Activated T-cell treated with anti-CD3 and anti-CD28 coated beads, Interleukin-2, amount 50 U/mL, for 4 hours (primary cell): ENCODE measurements at regions not wholly inside any gene's neighbourhood (a gene's known extent, or its start where the extent isn't known, plus 50 kb on each side); places are given as distances from the start of the nearest gene placed in this dataset.

Source experiments
- ATAC-seq, 2 donors: fragments of 200-7000 bp; cut with Tn5 transposase; one replicate each; pipeline ENCODE4 v1.10.0; 2021
- DNase-seq: peaks from one replicate; pipeline ENCODE4 v3.0.0-alpha.2; 2020
- H3K27me3 Mint-ChIP-seq: one replicate; pipeline ENCODE4 v1.8.0; 2021; ENCODE audit warnings: low read depth, mixed read lengths
- H3K36me3 Mint-ChIP-seq: one replicate; pipeline ENCODE4 v1.8.0; 2022; ENCODE audit warnings: mixed read lengths; ENCODE audit not compliant: insufficient read depth
- H3K4me1 Mint-ChIP-seq: one replicate; pipeline ENCODE4 v1.8.0; 2021; ENCODE audit warnings: low read depth, mixed read lengths
- H3K4me3 Mint-ChIP-seq: one replicate; pipeline ENCODE4 v1.8.0; 2021; ENCODE audit warnings: mild to moderate bottlenecking, moderate library complexity, mixed read lengths
- H3K9me3 Mint-ChIP-seq: one replicate; pipeline ENCODE4 v1.8.0; 2021; ENCODE audit warnings: mixed read lengths

GRCh38 chr20:52727740-52728456 is 244.3 kb upstream of the TSHZ2 start:
- H3K4me3 Mint-ChIP-seq = no peak overlapping the region

GRCh38 chr20:52724541-52724940 is 247.6 kb upstream of the TSHZ2 start:
- Mint-ChIP-seq H3K27me3 (no peaks in the 10 kb centered on the region), H3K4me3 (no peak overlapping the region), H3K36me3 (no peaks in the 10 kb centered on the region), H3K4me1 (no peaks in the 10 kb centered on the region), H3K9me3 (no peaks in the 10 kb centered on the region)
- no peak for DNase-seq
- no peak for ATAC-seq

More at GRCh38 chr20:52727740-52728456, 244.3 kb upstream of the TSHZ2 start:
- Mint-ChIP-seq H3K36me3 (no peaks in the 10 kb centered on the region), H3K9me3 (peaks cover 5% of the 10 kb centered on the region), H3K27me3 (no peaks in the 10 kb centered on the region), H3K4me1 (no peaks in the 10 kb centered on the region)
- DNase-seq = no peak
- no peak for ATAC-seq

GRCh38 chr20:52722926-52723688 is 249.1 kb upstream of the TSHZ2 start:
- no peak overlapping the region for H3K4me3 Mint-ChIP-seq
- no peaks in the 10 kb centered on the region for H3K27me3 Mint-ChIP-seq
- no peaks in the 10 kb centered on the region for H3K36me3 Mint-ChIP-seq
- no peaks in the 10 kb centered on the region for H3K4me1 Mint-ChIP-seq
- ATAC-seq = no peak
- no peak for DNase-seq
- no peaks in the 10 kb centered on the region for H3K9me3 Mint-ChIP-seq

GRCh38 chr20:52708137-52708536 is 264.0 kb upstream of the TSHZ2 start:
- H3K4me3 Mint-ChIP-seq = no peak overlapping the region
- H3K36me3 Mint-ChIP-seq = no peaks in the 10 kb centered on the region
- no peaks in the 10 kb centered on the region for H3K9me3 Mint-ChIP-seq
- H3K4me1 Mint-ChIP-seq = no peaks in the 10 kb centered on the region
- H3K27me3 Mint-ChIP-seq = no peaks in the 10 kb centered on the region
- DNase-seq = no peak
- no peak for ATAC-seq

GRCh38 chr20:52704553-52704952 is 267.6 kb upstream of the TSHZ2 start:
- H3K9me3 Mint-ChIP-seq = no peaks in the 10 kb centered on the region
- no peaks in the 10 kb centered on the region for H3K4me1 Mint-ChIP-seq
- no peak for DNase-seq
- ATAC-seq = no peak
- no peaks in the 10 kb centered on the region for H3K36me3 Mint-ChIP-seq
- H3K27me3 Mint-ChIP-seq = no peaks in the 10 kb centered on the region
- H3K4me3 Mint-ChIP-seq = no peak overlapping the region

GRCh38 chr20:52688345-52688744 is 283.8 kb upstream of the TSHZ2 start:
- Mint-ChIP-seq H3K36me3 (no peaks in the 10 kb centered on the region), H3K4me1 (no peaks in the 10 kb centered on the region), H3K27me3 (peaks cover 4% of the 10 kb centered on the region), H3K4me3 (no peak overlapping the region), H3K9me3 (peaks cover under 1% of the 10 kb centered on the region)
- ATAC-seq = no peak
- no peak for DNase-seq

GRCh38 chr20:52684905-52685304 is 287.3 kb upstream of the TSHZ2 start:
- no peak for ATAC-seq
- no peaks in the 10 kb centered on the region for H3K27me3 Mint-ChIP-seq
- H3K9me3 Mint-ChIP-seq = peaks cover 5% of the 10 kb centered on the region
- H3K36me3 Mint-ChIP-seq = no peaks in the 10 kb centered on the region
- no peak overlapping the region for H3K4me3 Mint-ChIP-seq
- no peak for DNase-seq
- no peaks in the 10 kb centered on the region for H3K4me1 Mint-ChIP-seq

GRCh38 chr20:52684176-52684575 is 288.0 kb upstream of the TSHZ2 start:
- Mint-ChIP-seq H3K27me3 (no peaks in the 10 kb centered on the region), H3K36me3 (no peaks in the 10 kb centered on the region), H3K4me1 (no peaks in the 10 kb centered on the region), H3K4me3 (no peak overlapping the region), H3K9me3 (peaks cover 5% of the 10 kb centered on the region)
- ATAC-seq = no peak
- DNase-seq = no peak

GRCh38 chr20:52683761-52684160 is 288.4 kb upstream of the TSHZ2 start:
- DNase-seq (no peak), ATAC-seq (no peak)
- no peaks in the 10 kb centered on the region for H3K4me1 Mint-ChIP-seq
- no peaks in the 10 kb centered on the region for H3K27me3 Mint-ChIP-seq
- no peak overlapping the region for H3K4me3 Mint-ChIP-seq
- H3K36me3 Mint-ChIP-seq = no peaks in the 10 kb centered on the region
- H3K9me3 Mint-ChIP-seq = peaks cover 5% of the 10 kb centered on the region

- ATAC-seq = no peak
- H3K36me3 Mint-ChIP-seq = no peaks in the 10 kb centered on the region
- H3K9me3 Mint-ChIP-seq = peaks cover 5% of the 10 kb centered on the region
- DNase-seq = no peak
- no peaks in the 10 kb centered on the region for H3K4me1 Mint-ChIP-seq
- H3K4me3 Mint-ChIP-seq = no peak overlapping the region
- no peaks in the 10 kb centered on the region for H3K27me3 Mint-ChIP-seq
Observed at GRCh38 chr20:52682237-52682636, 289.9 kb upstream of the TSHZ2 start.

- Mint-ChIP-seq H3K4me3 (no peak overlapping the region), H3K4me1 (peaks cover 4% of the 10 kb centered on the region), H3K27me3 (no peaks in the 10 kb centered on the region), H3K9me3 (peaks cover 5% of the 10 kb centered on the region), H3K36me3 (no peaks in the 10 kb centered on the region)
- ATAC-seq = no peak
- DNase-seq = no peak
Observed at GRCh38 chr20:52681288-52681687, 290.9 kb upstream of the TSHZ2 start.

GRCh38 chr20:52677216-52677615 is 294.9 kb upstream of the TSHZ2 start:
- no peak for DNase-seq
- no peaks in the 10 kb centered on the region for H3K9me3 Mint-ChIP-seq
- no peak overlapping the region for H3K4me3 Mint-ChIP-seq
- no peaks in the 10 kb centered on the region for H3K36me3 Mint-ChIP-seq
- peaks cover 9% of the 10 kb centered on the region for H3K4me1 Mint-ChIP-seq
- no peaks in the 10 kb centered on the region for H3K27me3 Mint-ChIP-seq
- no peak for ATAC-seq

GRCh38 chr20:52676283-52676995 is 295.7 kb upstream of the TSHZ2 start:
- no peak overlapping the region for H3K4me3 Mint-ChIP-seq
- no peak for DNase-seq
- no peaks in the 10 kb centered on the region for H3K9me3 Mint-ChIP-seq
- H3K27me3 Mint-ChIP-seq = no peaks in the 10 kb centered on the region
- H3K36me3 Mint-ChIP-seq = no peaks in the 10 kb centered on the region
- H3K4me1 Mint-ChIP-seq = peaks cover 9% of the 10 kb centered on the region
- ATAC-seq = no peak

- Mint-ChIP-seq H3K36me3 (no peaks in the 10 kb centered on the region), H3K4me1 (peaks cover 9% of the 10 kb centered on the region), H3K9me3 (no peaks in the 10 kb centered on the region), H3K27me3 (peaks cover 3% of the 10 kb centered on the region), H3K4me3 (no peak overlapping the region)
- no peak for DNase-seq
- no peak for ATAC-seq
Observed at GRCh38 chr20:52675375-52675774, 296.8 kb upstream of the TSHZ2 start.

GRCh38 chr20:52668626-52669025 is 303.5 kb upstream of the TSHZ2 start:
- Mint-ChIP-seq H3K4me3 (no peak overlapping the region), H3K4me1 (no peaks in the 10 kb centered on the region), H3K9me3 (no peaks in the 10 kb centered on the region), H3K27me3 (peaks cover 10% of the 10 kb centered on the region), H3K36me3 (peaks cover 2% of the 10 kb centered on the region)
- DNase-seq (no peak), ATAC-seq (no peak)
